ENCODE measurements at regions not wholly inside any gene's neighbourhood (a gene's known extent, or its start where the extent isn't known, plus 50 kb on each side); places are given as distances from the start of the nearest gene placed in this dataset.
A peak's percentile ranks its signal among the peaks of the same experiment; 100 is the strongest.

GRCh38 chr4:151896880-151897279 is 136.1 kb upstream of the GATB start:
- TF ChIP-seq CTCF (IDR thresholded peaks at IDR 0.05), result no peak
- no peak for DNase-seq
- H3K4me3 ChIP-seq, result no peak overlapping the region
- no peaks in the 10 kb centered on the region for H3K4me1 ChIP-seq
- no peak overlapping the region for H3K27ac ChIP-seq
- H3K9me3 ChIP-seq, result peaks cover 0 to 2% (median 0%) of the 10 kb centered on the region in 3 donors
- intact Hi-C loops (cut with DNase I; ENCODE audit: low total_unique reads), result no loop called here
- no peaks in the 10 kb centered on the region for H3K36me3 ChIP-seq
- H3K27me3 ChIP-seq, result no peaks in the 10 kb centered on the region

- Histone ChIP-seq H3K27me3 (no peaks in the 10 kb centered on the region), H3K4me1 (no peaks in the 10 kb centered on the region), H3K9me3 (no peaks in the 10 kb centered on the region), H3K4me3 (no peak overlapping the region), H3K27ac (no peak overlapping the region), H3K36me3 (no peaks in the 10 kb centered on the region)
- DNase-seq, result no peak
- intact Hi-C loops (cut with DNase I; ENCODE audit: low total_unique reads), result no loop called here
- no peak for TF ChIP-seq CTCF (IDR thresholded peaks at IDR 0.05)
Measured at GRCh38 chr4:151895671-151896070, 134.9 kb upstream of the GATB start.

- DNase-seq, result no peak
- no peaks in the 10 kb centered on the region for H3K4me1 ChIP-seq
- TF ChIP-seq CTCF (IDR thresholded peaks at IDR 0.05), result no peak
- H3K36me3 ChIP-seq, result no peaks in the 10 kb centered on the region
- no peak overlapping the region for H3K4me3 ChIP-seq
- H3K9me3 ChIP-seq, result no peaks in the 10 kb centered on the region
- no peak overlapping the region for H3K27ac ChIP-seq
- H3K27me3 ChIP-seq, result no peaks in the 10 kb centered on the region
- intact Hi-C loops (cut with DNase I; ENCODE audit: low total_unique reads), result no loop called here
Measured at GRCh38 chr4:151894246-151894645, 133.4 kb upstream of the GATB start.

GRCh38 chr4:151888367-151888866 is 127.6 kb upstream of the GATB start:
- Histone ChIP-seq H3K4me1 (peaks cover 0 to 6% (median 0%) of the 10 kb centered on the region in 4 donors), H3K9me3 (no peaks in the 10 kb centered on the region), H3K27ac (peak overlapping the region in 1 of 2 donors; percentile 55), H3K27me3 (no peaks in the 10 kb centered on the region), H3K4me3 (no peak overlapping the region), H3K36me3 (no peaks in the 10 kb centered on the region)
- no peak for DNase-seq
- intact Hi-C loops (cut with DNase I; ENCODE audit: low total_unique reads), result no loop called here
- TF ChIP-seq CTCF (IDR thresholded peaks at IDR 0.05), result no peak

GRCh38 chr4:151887816-151888180 is 127.0 kb upstream of the GATB start:
- peaks cover 0 to 6% (median 0%) of the 10 kb centered on the region in 4 donors for H3K4me1 ChIP-seq
- intact Hi-C loops (cut with DNase I; ENCODE audit: low total_unique reads), result no loop called here
- no peak for TF ChIP-seq CTCF (IDR thresholded peaks at IDR 0.05)
- no peak for DNase-seq
- peak overlapping the region in 1 of 2 donors; percentile 55 for H3K27ac ChIP-seq
- no peaks in the 10 kb centered on the region for H3K9me3 ChIP-seq
- H3K36me3 ChIP-seq, result no peaks in the 10 kb centered on the region
- no peak overlapping the region for H3K4me3 ChIP-seq
- no peaks in the 10 kb centered on the region for H3K27me3 ChIP-seq
